NCI-H1417 (cell line): ENCODE measurements at regions not wholly inside any gene's neighbourhood (a gene's known extent, or its start where the extent isn't known, plus 50 kb on each side); places are given as distances from the start of the nearest gene placed in this dataset.
"Not testable (repeated sequence)": the region's sequence is repeated elsewhere in the genome, so short reads cannot be mapped to it uniquely, and the experiment has no call there.

Experiments
- DNase-seq, 3 experiments: peaks; one replicate each; lab custom pipeline; 2025; lab: John Stamatoyannopoulos, UW

GRCh38 chr15:53843869-53844569 is 84.6 kb upstream of the WDR72 start:
- no peak for DNase-seq

- no peak for DNase-seq
Measured at GRCh38 chr15:53843166-53843565, 83.7 kb upstream of the WDR72 start.

- peak in 1 of 3 experiments; percentile 3 for DNase-seq
Measured at GRCh38 chr15:53841651-53842050, 82.2 kb upstream of the WDR72 start.

GRCh38 chr15:53840681-53841080 is 81.2 kb upstream of the WDR72 start:
- DNase-seq, result no peak

GRCh38 chr15:53837263-53837662 is 77.8 kb upstream of the WDR72 start:
- peak; percentile 78 to 92 (median 89) for DNase-seq

GRCh38 chr15:53836618-53837017 is 77.2 kb upstream of the WDR72 start:
- DNase-seq, result peak; percentile 12 to 33 (median 30)

GRCh38 chr15:53835309-53835708 is 75.8 kb upstream of the WDR72 start:
- DNase-seq, result no peak

- no peak for DNase-seq
Measured at GRCh38 chr15:53834214-53834613, 74.8 kb upstream of the WDR72 start.

- peak in 1 of 3 experiments; percentile 6 for DNase-seq
Measured at GRCh38 chr15:53833134-53833624, 73.7 kb upstream of the WDR72 start.

GRCh38 chr15:53831907-53832770 is 72.7 kb upstream of the WDR72 start:
- DNase-seq, result peak in 1 of 3 experiments; percentile 10

- no peak for DNase-seq
Measured at GRCh38 chr15:53830707-53831386, 71.4 kb upstream of the WDR72 start.

- peak in 1 of 3 experiments; percentile 41 for DNase-seq
Measured at GRCh38 chr15:53829923-53830459, 70.5 kb upstream of the WDR72 start.

GRCh38 chr15:53829471-53829870 is 70.0 kb upstream of the WDR72 start:
- peak in 2 of 3 experiments; percentile 8 to 51 for DNase-seq

- no peak for DNase-seq
Measured at GRCh38 chr15:53827355-53827754, 67.9 kb upstream of the WDR72 start.

- peak in 2 of 3 experiments; percentile 30 to 55 for DNase-seq
Measured at GRCh38 chr15:53811530-53811929, 52.1 kb upstream of the WDR72 start.

- not testable (repeated sequence) for DNase-seq
Measured at GRCh38 chr15:53810306-53810705, 50.8 kb upstream of the WDR72 start.
